HG02610 (cell line): ENCODE measurements at regions not wholly inside any gene's neighbourhood (a gene's known extent, or its start where the extent isn't known, plus 50 kb on each side); places are given as distances from the start of the nearest gene placed in this dataset.

Source experiments
- ATAC-seq: cut with Tn5 transposase; IDR thresholded peaks from one replicate; pipeline ENCODE4 v1.9.1; 2021; ENCODE audit warnings: mild to moderate bottlenecking, moderate library complexity; ENCODE audit not compliant: unreplicated experiment

- no peak for ATAC-seq
These were observed 336.9 kb upstream of the NR3C2 start for GRCh38 chr4:148778980-148779675.

DNA sequence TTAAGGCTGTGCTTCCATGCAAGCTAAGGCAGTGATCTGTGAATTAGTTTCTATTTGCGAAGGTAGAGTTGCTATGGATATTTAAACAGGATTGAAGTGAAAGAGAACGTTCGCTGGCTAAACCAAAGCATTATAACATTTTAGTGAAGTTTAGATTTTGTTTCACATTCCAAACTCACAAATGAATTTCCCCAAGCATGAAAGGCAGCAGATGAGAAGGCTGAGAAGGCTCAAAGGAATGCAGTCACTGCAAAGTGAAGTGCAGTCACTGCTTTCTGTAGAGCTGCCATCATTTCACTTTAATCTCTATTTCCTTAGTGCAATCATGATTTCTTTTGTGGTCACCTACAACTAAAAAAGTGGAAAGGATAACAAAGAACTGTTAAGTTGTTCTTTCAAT is 334.7 kb upstream of the NR3C2 start:
- ATAC-seq = no peak

- ATAC-seq = no peak
These were observed 331.9 kb upstream of the NR3C2 start for GRCh38 chr4:148774134-148774533.

- no peak for ATAC-seq
These were observed 331.1 kb upstream of the NR3C2 start for GRCh38 chr4:148773313-148773712.

DNA sequence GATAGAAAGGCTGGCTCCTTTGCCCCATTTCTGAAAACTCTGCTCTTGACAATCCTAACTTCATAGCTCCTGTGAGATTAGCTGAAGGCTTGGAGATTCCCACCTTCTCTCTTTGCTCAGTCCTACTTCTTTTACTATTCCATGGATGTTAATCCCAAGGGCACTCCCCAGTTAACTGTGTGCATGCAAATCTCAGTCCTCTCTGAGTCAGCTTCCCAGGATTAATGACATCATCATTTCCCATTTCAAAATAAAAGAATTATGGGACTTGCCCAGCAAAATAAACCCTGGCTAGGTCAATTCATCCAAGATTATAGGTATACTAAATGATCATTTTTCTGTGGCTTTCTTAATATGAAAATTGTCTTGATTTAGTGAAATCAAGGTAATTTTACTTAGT is 328.6 kb upstream of the NR3C2 start:
- no peak for ATAC-seq

DNA sequence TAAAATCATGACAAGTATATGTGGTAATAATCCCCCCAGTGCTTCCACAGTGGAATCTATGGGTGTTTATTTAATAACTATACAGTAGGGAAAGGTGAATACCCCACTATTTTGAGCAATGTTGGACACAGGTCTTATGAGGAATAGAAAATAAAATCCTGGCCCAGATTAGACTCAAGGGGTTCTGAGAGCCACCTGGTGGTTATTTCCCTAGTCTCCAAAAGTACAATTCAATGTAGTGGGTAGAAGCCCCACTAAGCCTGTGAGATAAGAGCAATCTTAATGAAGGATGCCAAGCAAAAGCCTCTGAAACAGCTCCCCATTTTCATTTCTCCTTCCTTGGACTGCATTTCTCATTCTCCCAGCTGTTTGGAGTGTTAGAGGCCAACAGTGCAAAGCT is 328.2 kb upstream of the NR3C2 start:
- ATAC-seq = no peak

- no peak for ATAC-seq
These were observed 322.5 kb upstream of the NR3C2 start for GRCh38 chr4:148764720-148765119.

- no peak for ATAC-seq
These were observed 315.0 kb upstream of the NR3C2 start for GRCh38 chr4:148757171-148757570.

DNA sequence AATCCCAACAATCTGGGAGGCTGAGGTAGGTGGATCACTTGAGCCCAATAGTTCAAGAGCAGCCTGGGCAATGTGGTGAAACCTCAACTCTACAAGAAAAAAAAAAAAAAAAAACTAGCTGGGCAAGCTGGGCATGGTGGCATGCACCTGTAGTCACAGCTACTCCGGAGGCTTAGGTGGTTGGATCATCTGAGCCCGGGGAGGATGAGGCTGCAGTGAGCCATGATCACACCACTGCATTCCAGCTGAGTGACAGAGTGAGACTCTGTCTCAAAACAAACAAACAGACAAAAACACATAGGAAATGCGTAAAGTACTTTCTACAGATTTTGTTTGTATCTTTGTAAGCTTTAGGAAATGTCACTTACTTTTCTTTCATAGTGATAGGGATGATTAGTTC is 307.2 kb upstream of the NR3C2 start:
- ATAC-seq = no peak

DNA sequence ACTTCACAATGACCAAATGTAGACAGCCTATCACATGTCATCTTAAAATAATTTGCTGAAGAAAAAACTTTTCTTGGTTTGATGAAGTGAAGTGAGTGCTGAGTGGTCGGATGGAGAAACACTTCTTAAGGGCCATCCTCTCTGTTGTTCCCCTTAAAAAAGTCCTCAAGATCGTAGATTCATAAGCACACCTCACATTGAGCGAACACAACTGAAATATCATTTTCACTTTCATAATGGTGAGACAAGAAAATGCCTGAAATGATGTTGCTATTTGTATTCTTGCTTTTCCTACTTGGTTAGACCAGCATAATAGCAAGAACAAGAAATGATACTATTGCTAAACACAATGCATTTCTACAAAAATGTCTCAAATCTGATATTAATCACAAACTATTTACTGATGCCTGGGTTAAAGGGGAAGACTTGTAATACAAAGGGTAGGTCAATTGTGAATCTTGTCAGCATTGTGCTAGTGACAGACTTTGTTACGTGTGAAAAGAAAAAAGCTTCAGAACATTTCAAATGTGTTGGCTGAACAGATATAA is 305.6 kb upstream of the NR3C2 start:
- peak; percentile 85 for ATAC-seq

GRCh38 chr4:148740701-148741100 is 298.5 kb upstream of the NR3C2 start:
- ATAC-seq = no peak

DNA sequence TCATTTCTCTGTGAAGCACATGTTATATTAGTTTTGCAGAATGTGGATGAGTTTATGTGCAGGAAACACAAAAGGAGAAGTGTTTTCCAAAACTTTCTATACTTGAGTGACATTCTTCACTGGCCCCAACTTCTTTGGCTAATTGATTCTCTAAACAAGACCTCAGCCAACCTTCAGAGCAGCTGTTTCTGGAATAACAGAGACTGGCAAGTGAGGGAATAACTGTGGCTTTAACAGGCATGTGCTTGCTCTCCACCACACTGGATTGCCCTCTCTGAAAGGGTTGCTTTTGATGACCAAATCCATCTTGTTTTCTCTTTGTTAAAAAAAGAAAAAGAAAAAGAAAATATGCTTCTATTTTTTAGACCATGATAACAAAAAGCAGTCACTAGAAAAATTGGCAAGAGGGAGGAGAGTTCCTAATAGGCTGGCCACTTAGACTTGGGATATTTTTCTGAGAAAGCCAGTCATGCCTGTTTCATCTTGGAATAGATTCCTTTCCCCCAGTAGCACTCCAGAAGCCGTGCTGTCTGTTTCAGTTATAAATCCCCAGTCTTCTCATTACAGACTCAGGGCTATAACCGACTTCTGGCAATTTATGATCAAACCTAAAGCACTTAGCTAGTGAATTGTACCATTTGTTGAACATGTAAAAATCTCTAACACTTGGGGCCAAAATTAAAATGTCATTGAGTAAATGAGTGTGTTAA is 295.0 kb upstream of the NR3C2 start:
- no peak for ATAC-seq

DNA sequence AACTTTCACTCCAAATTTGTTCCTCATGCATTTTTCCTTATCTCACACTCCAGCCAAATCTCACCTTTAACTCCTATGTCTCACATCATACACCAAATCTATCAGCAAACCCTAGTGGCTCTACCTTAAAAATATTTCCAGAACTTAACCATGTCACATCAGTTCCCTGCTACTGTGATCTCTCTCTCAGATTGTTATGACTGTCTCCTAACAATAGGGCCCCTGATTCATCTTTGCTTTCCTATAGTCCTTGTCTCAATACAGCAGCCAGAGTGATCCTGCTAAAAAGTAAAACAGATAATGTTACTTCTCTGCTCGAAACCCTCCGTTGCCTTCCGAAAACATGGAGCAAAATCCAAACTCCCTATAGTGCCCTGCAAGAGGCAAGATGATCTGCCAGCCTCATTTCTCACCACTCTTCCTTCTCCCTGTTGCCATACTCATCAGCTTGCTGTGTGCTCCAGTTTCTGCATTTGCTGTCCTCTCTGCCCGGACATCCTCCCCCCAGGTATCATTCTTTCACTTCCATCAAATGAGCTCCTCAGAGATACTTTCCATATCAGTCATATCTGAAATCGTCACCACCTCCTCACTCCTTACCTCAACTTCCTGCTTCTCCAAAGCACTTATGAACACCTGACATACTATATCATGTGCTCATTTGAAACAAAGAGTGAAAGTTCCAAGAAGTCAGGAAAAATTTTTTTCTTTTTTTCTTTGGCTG is 293.4 kb upstream of the NR3C2 start:
- peak; percentile 64 for ATAC-seq

GRCh38 chr4:148730766-148731165 is 288.6 kb upstream of the NR3C2 start:
- no peak for ATAC-seq

GRCh38 chr4:148730082-148730640 is 287.9 kb upstream of the NR3C2 start:
- no peak for ATAC-seq

DNA sequence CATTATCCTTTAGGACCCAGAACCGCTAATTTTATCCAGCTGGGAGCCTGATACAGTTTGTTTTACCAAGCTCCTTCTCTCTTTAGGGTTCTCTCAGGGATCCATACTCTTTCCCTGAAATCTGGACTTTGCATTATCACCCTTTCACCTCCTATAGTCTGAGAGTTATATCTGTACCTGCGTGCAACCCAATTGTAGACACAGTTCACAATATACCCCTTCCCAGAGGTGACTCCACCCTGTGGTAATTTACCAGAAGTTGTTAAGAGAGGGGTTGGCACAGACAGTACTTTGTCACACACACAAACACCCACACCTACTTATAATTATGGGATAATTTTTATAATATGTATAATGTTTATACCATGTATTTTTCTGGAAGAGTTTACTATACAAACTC is 275.8 kb upstream of the NR3C2 start:
- ATAC-seq = no peak

DNA sequence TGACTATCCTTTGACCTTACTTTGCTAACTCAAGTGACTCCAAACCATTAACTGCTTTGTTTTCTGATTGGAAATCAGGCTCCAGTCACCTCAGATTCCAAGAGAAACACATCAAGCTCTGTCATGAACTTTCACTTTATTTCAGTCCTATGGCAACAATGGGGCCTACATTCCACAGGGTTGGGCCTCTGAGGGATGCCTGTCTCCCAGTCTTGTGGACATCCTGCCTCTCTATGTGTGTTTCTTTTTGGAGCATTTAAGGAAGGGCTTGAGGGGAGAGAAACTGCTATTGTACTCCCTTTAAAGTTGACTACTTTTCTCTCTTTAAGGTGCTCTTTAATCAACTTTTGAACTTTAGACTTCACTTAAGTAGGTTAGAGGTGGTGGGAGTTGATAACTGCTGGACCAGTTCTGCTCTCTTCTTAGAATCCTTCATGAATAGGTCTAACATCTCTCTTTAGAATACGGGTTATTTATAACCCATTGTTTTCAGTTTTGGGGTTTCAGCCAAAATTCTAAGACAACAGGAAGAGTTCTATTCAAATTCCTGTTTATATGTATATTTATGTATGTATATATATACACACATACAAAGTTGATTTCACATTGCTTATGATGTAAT is 274.3 kb upstream of the NR3C2 start:
- no peak for ATAC-seq

- no peak for ATAC-seq
These were observed 262.1 kb upstream of the NR3C2 start for GRCh38 chr4:148704291-148704690.

GRCh38 chr4:148694702-148695101 is 252.5 kb upstream of the NR3C2 start:
- ATAC-seq = no peak

GRCh38 chr4:148693913-148694649 is 251.9 kb upstream of the NR3C2 start:
- ATAC-seq = no peak
